Neural cell (in vitro differentiated cells): ENCODE measurements at regions not wholly inside any gene's neighbourhood (a gene's known extent, or its start where the extent isn't known, plus 50 kb on each side); places are given as distances from the start of the nearest gene placed in this dataset.

Source experiments
- H2AFZ ChIP-seq: fragments of 200-600, 300-800 bp; sonication (generic), shearing (Covaris generic); 2 replicates; pipeline ENCODE4 v1.6.0; 2014; ENCODE audit warnings: low read depth, mild to moderate bottlenecking, antibody characterized with exemption, low read length, moderate library complexity
- H3F3A ChIP-seq: fragments of 200-600 bp; shearing (Covaris generic); 2 replicates; pipeline ENCODE4 v1.6.1; 2016; ENCODE audit warnings: mild to moderate bottlenecking, moderate library complexity, mixed read lengths, antibody characterized with exemption, low read length; ENCODE audit not compliant: insufficient read depth, poor library complexity, severe bottlenecking
- H3K27ac ChIP-seq: fragments of 200-600, 300-800 bp; sonication (generic), shearing (Covaris generic); 2 replicates; pipeline ENCODE4 v1.5.1; 2014; ENCODE audit warnings: mild to moderate bottlenecking, low read length, moderate library complexity
- H3K27me3 ChIP-seq: fragments of 300-800, 200-600 bp; sonication (generic), shearing (Covaris generic); 2 replicates; pipeline ENCODE4 v1.6.0; 2014; ENCODE audit warnings: mild to moderate bottlenecking, low read depth, low read length, moderate library complexity; ENCODE audit not compliant: insufficient read depth
- H3K36me3 ChIP-seq: fragments of 300-800, 200-600 bp; sonication (generic), shearing (Covaris generic); 2 replicates; pipeline ENCODE4 v1.5.1; 2014; ENCODE audit warnings: mild to moderate bottlenecking, antibody characterized with exemption, low read length, moderate library complexity; ENCODE audit not compliant: insufficient read depth
- H3K4me2 ChIP-seq: fragments of 300-800, 200-600 bp; sonication (generic), shearing (Covaris generic); 2 replicates; pipeline ENCODE4 v1.6.0; 2014; ENCODE audit warnings: mild to moderate bottlenecking, low read length
- H3K4me3 ChIP-seq: fragments of 300-800, 200-600 bp; sonication (generic), shearing (Covaris generic); 2 replicates; pipeline ENCODE4 v1.5.1; 2014; ENCODE audit warnings: mild to moderate bottlenecking, low read length, moderate library complexity
- H3K79me2 ChIP-seq: fragments of 200-600 bp; shearing (Covaris generic); replicated peaks from 2 replicates; pipeline ENCODE4 v1.6.0; 2014; ENCODE audit warnings: mild to moderate bottlenecking, low read length, moderate library complexity; ENCODE audit not compliant: insufficient read depth
- H3K9ac ChIP-seq: fragments of 300-800, 200-600 bp; sonication (generic), shearing (Covaris generic); 2 replicates; pipeline ENCODE4 v1.6.1; 2016; ENCODE audit warnings: mild to moderate bottlenecking, low read length, mixed read lengths
- H3K9me2 ChIP-seq: fragments of 200-600 bp; shearing (Covaris generic); 2 replicates; pipeline ENCODE4 v1.6.1; 2016; ENCODE audit warnings: mild to moderate bottlenecking, low read length, mixed read lengths; ENCODE audit not compliant: insufficient read depth
- H3K9me3 ChIP-seq: fragments of 200-600, 300-800 bp; sonication (generic), shearing (Covaris generic); 2 replicates; pipeline ENCODE4 v1.6.1; 2016; ENCODE audit warnings: mild to moderate bottlenecking, mixed run types, low read length, moderate library complexity, mixed read lengths
- H4K20me1 ChIP-seq: fragments of 200-600 bp; shearing (Covaris generic); 2 replicates; pipeline ENCODE4 v1.6.1; 2016; ENCODE audit warnings: mild to moderate bottlenecking, mixed run types; ENCODE audit not compliant: insufficient read depth
- EP300 ChIP-seq: fragments of 450-650 bp; conservative IDR thresholded peaks from 2 replicates; pipeline ENCODE4 v1.6.1; 2014; ENCODE audit warnings: antibody characterized with exemption, mild to moderate bottlenecking, moderate library complexity; ENCODE audit not compliant: poor library complexity, severe bottlenecking
- EZH2 ChIP-seq: fragments of 200-600, 300-800 bp; shearing (Covaris generic), sonication (generic); IDR thresholded peaks from 2 replicates; pipeline ENCODE4 v1.6.1; 2014; ENCODE audit warnings: antibody characterized with exemption, low read length, borderline replicate concordance, mild to moderate bottlenecking; ENCODE audit not compliant: insufficient read depth, poor library complexity, severe bottlenecking
- MXI1 ChIP-seq: fragments of 450-650 bp; conservative IDR thresholded peaks from 2 replicates; pipeline ENCODE4 v1.6.1; 2014; ENCODE audit warnings: antibody characterized with exemption, mild to moderate bottlenecking; ENCODE audit not compliant: poor library complexity, severe bottlenecking
- POLR2AphosphoS5 ChIP-seq: IDR thresholded peaks from 2 replicates; pipeline ENCODE4 v1.6.1; 2012
- RAD21 ChIP-seq: fragments of 450-650 bp; conservative IDR thresholded peaks from 2 replicates; pipeline ENCODE4 v1.6.1; 2014; ENCODE audit warnings: antibody characterized with exemption, mild to moderate bottlenecking, moderate library complexity
- REST ChIP-seq: IDR thresholded peaks from 2 replicates; pipeline ENCODE4 v1.6.1; 2012; ENCODE audit warnings: borderline replicate concordance
- SMC3 ChIP-seq: fragments of 450-650 bp; conservative IDR thresholded peaks from 2 replicates; pipeline ENCODE4 v1.6.1; 2014; ENCODE audit warnings: antibody characterized with exemption, mild to moderate bottlenecking, moderate library complexity; ENCODE audit not compliant: poor library complexity
- TAF1 ChIP-seq: IDR thresholded peaks from 2 replicates; pipeline ENCODE4 v1.6.1; 2012; ENCODE audit warnings: low read depth
- TF ChIP-seq, protein P1 (sequence below): fragments of 450-650 bp; IDR thresholded peaks from 2 replicates; pipeline ENCODE4 v1.5.1; 2014; ENCODE audit warnings: antibody characterized with exemption, mild to moderate bottlenecking, moderate library complexity; ENCODE audit not compliant: poor library complexity, severe bottlenecking

GRCh38 chr4:156098805-156099204 is 145.1 kb upstream of the CTSO start:
- H3K9me3 ChIP-seq, result no peaks in the 10 kb centered on the region
- no peak overlapping the region for H3K4me2 ChIP-seq
- H2AFZ ChIP-seq, result no peak overlapping the region
- H3K27ac ChIP-seq, result no peak overlapping the region
- H3K9ac ChIP-seq, result no peak overlapping the region
- H3K36me3 ChIP-seq, result no peaks in the 10 kb centered on the region
- no peaks in the 10 kb centered on the region for H3K79me2 ChIP-seq
- no peaks in the 10 kb centered on the region for H3K27me3 ChIP-seq
- no peak overlapping the region for H3K4me3 ChIP-seq
- H3K9me2 ChIP-seq, result no peaks in the 10 kb centered on the region
- TF ChIP-seq, protein P1, sequence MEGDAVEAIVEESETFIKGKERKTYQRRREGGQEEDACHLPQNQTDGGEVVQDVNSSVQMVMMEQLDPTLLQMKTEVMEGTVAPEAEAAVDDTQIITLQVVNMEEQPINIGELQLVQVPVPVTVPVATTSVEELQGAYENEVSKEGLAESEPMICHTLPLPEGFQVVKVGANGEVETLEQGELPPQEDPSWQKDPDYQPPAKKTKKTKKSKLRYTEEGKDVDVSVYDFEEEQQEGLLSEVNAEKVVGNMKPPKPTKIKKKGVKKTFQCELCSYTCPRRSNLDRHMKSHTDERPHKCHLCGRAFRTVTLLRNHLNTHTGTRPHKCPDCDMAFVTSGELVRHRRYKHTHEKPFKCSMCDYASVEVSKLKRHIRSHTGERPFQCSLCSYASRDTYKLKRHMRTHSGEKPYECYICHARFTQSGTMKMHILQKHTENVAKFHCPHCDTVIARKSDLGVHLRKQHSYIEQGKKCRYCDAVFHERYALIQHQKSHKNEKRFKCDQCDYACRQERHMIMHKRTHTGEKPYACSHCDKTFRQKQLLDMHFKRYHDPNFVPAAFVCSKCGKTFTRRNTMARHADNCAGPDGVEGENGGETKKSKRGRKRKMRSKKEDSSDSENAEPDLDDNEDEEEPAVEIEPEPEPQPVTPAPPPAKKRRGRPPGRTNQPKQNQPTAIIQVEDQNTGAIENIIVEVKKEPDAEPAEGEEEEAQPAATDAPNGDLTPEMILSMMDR, result no peak
- TF ChIP-seq SMC3, result no peak
- no peak for TF ChIP-seq EZH2
- TF ChIP-seq RAD21, result no peak
- TF ChIP-seq POLR2AphosphoS5, result no peak
- no peak for TF ChIP-seq TAF1
- no peak for TF ChIP-seq EP300
- no peak for TF ChIP-seq MXI1
- no peak for TF ChIP-seq REST
- no peaks in the 10 kb centered on the region for H3F3A ChIP-seq
- H4K20me1 ChIP-seq, result no peaks in the 10 kb centered on the region

DNA sequence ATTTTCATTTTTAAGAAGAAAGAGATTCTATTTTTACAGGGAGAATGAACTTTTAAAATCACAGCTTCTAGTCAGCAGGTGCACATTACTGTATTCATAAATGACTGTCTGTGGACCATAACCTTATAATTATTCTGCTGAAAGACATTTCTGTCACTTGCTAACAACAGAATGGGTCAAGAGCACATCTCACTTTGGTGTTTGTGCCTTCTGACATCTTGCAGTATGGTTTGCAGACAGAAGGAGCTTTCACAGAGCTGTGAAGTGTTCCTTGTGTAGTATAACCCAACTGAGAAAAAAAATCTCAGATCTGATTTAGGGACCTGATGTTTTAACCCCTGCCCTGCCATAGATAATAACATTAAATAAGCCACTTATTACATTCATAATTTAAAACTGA is 131.4 kb upstream of the CTSO start:
- H3K9me3 ChIP-seq, result no peaks in the 10 kb centered on the region
- H3F3A ChIP-seq, result peaks cover 11% of the 10 kb centered on the region
- H4K20me1 ChIP-seq, result no peaks in the 10 kb centered on the region
- H3K4me3 ChIP-seq, result peak overlapping the region; percentile 52
- peak overlapping the region; percentile 58 for H3K9ac ChIP-seq
- H3K36me3 ChIP-seq, result no peaks in the 10 kb centered on the region
- H2AFZ ChIP-seq, result no peak overlapping the region
- H3K79me2 ChIP-seq, result no peaks in the 10 kb centered on the region
- H3K27ac ChIP-seq, result peak overlapping the region; percentile 94
- H3K9me2 ChIP-seq, result no peaks in the 10 kb centered on the region
- no peaks in the 10 kb centered on the region for H3K27me3 ChIP-seq
- TF ChIP-seq SMC3 (peak; percentile 32), MXI1 (no peak), EZH2 (no peak), REST (no peak), RAD21 (peak; percentile 52), TAF1 (no peak), POLR2AphosphoS5 (peak; percentile 78), EP300 (peak; percentile 60)
- TF ChIP-seq, protein P1, result no peak
- H3K4me2 ChIP-seq, result peak overlapping the region; percentile 76
